ENCODE measurements at regions not wholly inside any gene's neighbourhood (a gene's known extent, or its start where the extent isn't known, plus 50 kb on each side); places are given as distances from the start of the nearest gene placed in this dataset.

GRCh38 chr5:79851391-79851863 is 139.6 kb downstream of the MTX3 start:
- no peaks in the 10 kb centered on the region for H3K36me3 ChIP-seq
- H3K27me3 ChIP-seq = no peaks in the 10 kb centered on the region
- DNase-seq (no peak), ATAC-seq (no peak)
- no peaks in the 10 kb centered on the region for H3K4me1 ChIP-seq
- no peak overlapping the region for H3K27ac ChIP-seq
- no peaks in the 10 kb centered on the region for H3K9me3 ChIP-seq
- H3K4me3 ChIP-seq = no peak overlapping the region
- TF ChIP-seq CTCF (IDR thresholded peaks at IDR 0.05) = no peak
- intact Hi-C loops (cut with DNase I) = no loop called here

GRCh38 chr5:79850941-79851340 is 140.1 kb downstream of the MTX3 start:
- intact Hi-C loops (cut with DNase I) = no loop called here
- ATAC-seq = no peak
- H3K27me3 ChIP-seq = no peaks in the 10 kb centered on the region
- no peaks in the 10 kb centered on the region for H3K4me1 ChIP-seq
- no peak overlapping the region for H3K27ac ChIP-seq
- no peaks in the 10 kb centered on the region for H3K9me3 ChIP-seq
- no peak for DNase-seq
- no peak for TF ChIP-seq CTCF (IDR thresholded peaks at IDR 0.05)
- no peaks in the 10 kb centered on the region for H3K36me3 ChIP-seq
- no peak overlapping the region for H3K4me3 ChIP-seq

- ATAC-seq = peak; percentile 32
- DNase-seq = no peak
- intact Hi-C loops (cut with DNase I) = no loop called here
Measured at GRCh38 chr5:79850316-79850822, 140.7 kb downstream of the MTX3 start.

GRCh38 chr5:79849486-79850315 is 141.4 kb downstream of the MTX3 start:
- intact Hi-C loops (cut with DNase I) = no loop called here
- H3K9me3 ChIP-seq = no peaks in the 10 kb centered on the region
- no peaks in the 10 kb centered on the region for H3K27me3 ChIP-seq
- no peak for TF ChIP-seq CTCF (IDR thresholded peaks at IDR 0.05)
- DNase-seq (no peak), ATAC-seq (no peak)
- no peaks in the 10 kb centered on the region for H3K4me1 ChIP-seq
- H3K36me3 ChIP-seq = no peaks in the 10 kb centered on the region
- H3K27ac ChIP-seq = no peak overlapping the region
- no peak overlapping the region for H3K4me3 ChIP-seq

More at GRCh38 chr5:79850316-79850822, 140.7 kb downstream of the MTX3 start:
- H3K9me3 ChIP-seq = no peaks in the 10 kb centered on the region
- TF ChIP-seq CTCF (IDR thresholded peaks at IDR 0.05) = no peak
- no peaks in the 10 kb centered on the region for H3K36me3 ChIP-seq
- H3K4me1 ChIP-seq = no peaks in the 10 kb centered on the region
- H3K27ac ChIP-seq = no peak overlapping the region
- no peak overlapping the region for H3K4me3 ChIP-seq
- no peaks in the 10 kb centered on the region for H3K27me3 ChIP-seq
